Fibroblast of lung (primary cell): ENCODE measurements at regions not wholly inside any gene's neighbourhood (a gene's known extent, or its start where the extent isn't known, plus 50 kb on each side); places are given as distances from the start of the nearest gene placed in this dataset.

Experiments used
- DNase-seq, 2 donors: peaks; one replicate each; pipeline versions ENCODE4 v3.0.0 to v3.0.0-alpha.2; 2010; ENCODE audit warnings: low read depth in 2 of 2
- H2AFZ ChIP-seq: 2 replicates; pipeline ENCODE4 v1.5.1; 2012; ENCODE audit warnings: low read length, control low read depth, inconsistent platforms
- H3K27ac ChIP-seq: 2 replicates; pipeline ENCODE4 v1.5.1; 2011; ENCODE audit warnings: low read length, control low read depth; ENCODE audit not compliant: insufficient read depth
- H3K27me3 ChIP-seq: 2 replicates; pipeline ENCODE4 v1.5.1; 2011; ENCODE audit warnings: mild to moderate bottlenecking, low read length; ENCODE audit not compliant: control insufficient read depth, insufficient read depth
- H3K36me3 ChIP-seq: 2 replicates; pipeline ENCODE4 v1.5.1; 2011; ENCODE audit warnings: low read length; ENCODE audit not compliant: control insufficient read depth, insufficient read depth
- H3K4me1 ChIP-seq: 2 replicates; pipeline ENCODE4 v1.5.1; 2011; ENCODE audit warnings: low read length; ENCODE audit not compliant: control insufficient read depth, insufficient read depth; ENCODE audit errors: extremely low read depth
- H3K4me2 ChIP-seq: 2 replicates; pipeline ENCODE4 v1.5.1; 2011; ENCODE audit warnings: low read length, control low read depth; ENCODE audit not compliant: insufficient read depth; ENCODE audit errors: extremely low read depth
- H3K4me3 ChIP-seq, 4 experiments: fragments of 200-600 bp in 1 of 4; sonication (generic) in 1 of 4; replicated peaks in 1 of 4; 2 replicates each; pipeline ENCODE4 v1.5.1; 2011 to 2016; ENCODE audit warnings: low read length in 4 of 4, low read depth in 3 of 4, mild to moderate bottlenecking in 3 of 4, control low read depth in 2 of 4, inconsistent platforms in 1 of 4, mixed read lengths in 1 of 4; ENCODE audit not compliant: insufficient read depth in 1 of 4; ENCODE audit errors: control extremely low read depth in 1 of 4
- H3K79me2 ChIP-seq: 2 replicates; pipeline ENCODE4 v1.5.1; 2012; ENCODE audit warnings: mild to moderate bottlenecking, low read length, inconsistent platforms; ENCODE audit not compliant: control insufficient read depth, insufficient read depth
- H3K9ac ChIP-seq: 2 replicates; pipeline ENCODE4 v1.5.1; 2011; ENCODE audit warnings: mild to moderate bottlenecking, low read length, control low read depth; ENCODE audit not compliant: insufficient read depth
- H3K9me3 ChIP-seq: 2 replicates; pipeline ENCODE4 v1.5.1; 2012; ENCODE audit warnings: low read depth, low read length; ENCODE audit not compliant: control insufficient read depth, insufficient read depth
- H4K20me1 ChIP-seq: 2 replicates; pipeline ENCODE4 v1.5.1; 2011; ENCODE audit warnings: low read length; ENCODE audit not compliant: control insufficient read depth, insufficient read depth; ENCODE audit errors: extremely low read depth
- EZH2 ChIP-seq: IDR thresholded peaks from 2 replicates; pipeline ENCODE4 v1.5.1; 2012; ENCODE audit warnings: low read length, control low read depth, mild to moderate bottlenecking; ENCODE audit errors: missing control alignments
- TF ChIP-seq, protein P1 (sequence below), 2 donors: IDR thresholded peaks in 1 of 2; conservative IDR thresholded peaks in 1 of 2; 1 replicate in 1 of 2; 2 replicates in 1 of 2; pipeline ENCODE4 v1.5.1; 2011 to 2012; ENCODE audit warnings: low read length in 2 of 2, control low read depth in 1 of 2, inconsistent platforms in 1 of 2, low read depth in 1 of 2, mild to moderate bottlenecking in 1 of 2

- TF ChIP-seq, protein P1, sequence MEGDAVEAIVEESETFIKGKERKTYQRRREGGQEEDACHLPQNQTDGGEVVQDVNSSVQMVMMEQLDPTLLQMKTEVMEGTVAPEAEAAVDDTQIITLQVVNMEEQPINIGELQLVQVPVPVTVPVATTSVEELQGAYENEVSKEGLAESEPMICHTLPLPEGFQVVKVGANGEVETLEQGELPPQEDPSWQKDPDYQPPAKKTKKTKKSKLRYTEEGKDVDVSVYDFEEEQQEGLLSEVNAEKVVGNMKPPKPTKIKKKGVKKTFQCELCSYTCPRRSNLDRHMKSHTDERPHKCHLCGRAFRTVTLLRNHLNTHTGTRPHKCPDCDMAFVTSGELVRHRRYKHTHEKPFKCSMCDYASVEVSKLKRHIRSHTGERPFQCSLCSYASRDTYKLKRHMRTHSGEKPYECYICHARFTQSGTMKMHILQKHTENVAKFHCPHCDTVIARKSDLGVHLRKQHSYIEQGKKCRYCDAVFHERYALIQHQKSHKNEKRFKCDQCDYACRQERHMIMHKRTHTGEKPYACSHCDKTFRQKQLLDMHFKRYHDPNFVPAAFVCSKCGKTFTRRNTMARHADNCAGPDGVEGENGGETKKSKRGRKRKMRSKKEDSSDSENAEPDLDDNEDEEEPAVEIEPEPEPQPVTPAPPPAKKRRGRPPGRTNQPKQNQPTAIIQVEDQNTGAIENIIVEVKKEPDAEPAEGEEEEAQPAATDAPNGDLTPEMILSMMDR (conservative IDR thresholded peaks at IDR 0.05 in 1 of 2, IDR thresholded peaks at IDR 0.05 in 1 of 2; ENCODE audit: low read depth in 1 of 2, low read length in 2 of 2), result no peak
- no peak for TF ChIP-seq EZH2
- Histone ChIP-seq H3K9me3 (no peaks in the 10 kb centered on the region), H3K36me3 (no peaks in the 10 kb centered on the region), H3K4me2 (no peak overlapping the region), H3K4me3 (no peak overlapping the region), H2AFZ (no peak overlapping the region), H3K79me2 (no peaks in the 10 kb centered on the region), H3K27me3 (no peaks in the 10 kb centered on the region), H3K9ac (no peak overlapping the region), H3K4me1 (no peaks in the 10 kb centered on the region), H3K27ac (no peak overlapping the region), H4K20me1 (no peaks in the 10 kb centered on the region)
- DNase-seq, result no peak
Measured at GRCh38 chr7:53917637-53918036, 624.5 kb upstream of the VSTM2A start.

GRCh38 chr7:53920011-53920410 is 622.2 kb upstream of the VSTM2A start:
- Histone ChIP-seq H3K27ac (no peak overlapping the region), H4K20me1 (no peaks in the 10 kb centered on the region), H3K4me3 (no peak overlapping the region), H2AFZ (no peak overlapping the region), H3K4me1 (no peaks in the 10 kb centered on the region), H3K79me2 (no peaks in the 10 kb centered on the region), H3K9me3 (no peaks in the 10 kb centered on the region), H3K36me3 (no peaks in the 10 kb centered on the region), H3K9ac (no peak overlapping the region), H3K4me2 (no peak overlapping the region), H3K27me3 (no peaks in the 10 kb centered on the region)
- DNase-seq, result no peak
- TF ChIP-seq, protein P1 (conservative IDR thresholded peaks at IDR 0.05 in 1 of 2, IDR thresholded peaks at IDR 0.05 in 1 of 2; ENCODE audit: low read depth in 1 of 2, low read length in 2 of 2), result no peak
- TF ChIP-seq EZH2, result no peak

DNA sequence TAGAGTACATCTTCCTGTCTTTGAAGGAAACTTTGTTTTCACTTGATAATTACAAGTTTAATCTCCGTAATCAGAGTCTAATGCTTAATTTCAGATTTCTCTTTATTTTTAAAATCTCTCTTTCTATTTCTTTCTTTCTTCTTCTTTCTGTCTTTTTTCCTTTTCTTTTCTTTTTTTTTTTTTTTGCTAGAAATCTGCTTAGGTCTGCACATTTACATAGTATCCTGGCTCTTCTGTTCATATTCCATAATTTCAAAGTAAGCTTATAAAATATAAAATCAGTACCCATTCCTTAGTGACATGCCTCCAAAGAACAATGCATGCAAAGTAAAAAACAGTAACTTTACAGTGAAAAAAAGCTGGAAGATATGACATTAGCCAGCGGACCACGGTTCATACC is 601.7 kb upstream of the VSTM2A start:
- Histone ChIP-seq H3K27ac (no peak overlapping the region), H3K79me2 (no peaks in the 10 kb centered on the region), H3K4me3 (no peak overlapping the region), H3K9ac (no peak overlapping the region), H3K27me3 (no peaks in the 10 kb centered on the region), H3K36me3 (no peaks in the 10 kb centered on the region), H3K4me1 (no peaks in the 10 kb centered on the region), H2AFZ (no peak overlapping the region), H4K20me1 (no peaks in the 10 kb centered on the region), H3K9me3 (no peaks in the 10 kb centered on the region), H3K4me2 (no peak overlapping the region)
- DNase-seq, result no peak
- no peak for TF ChIP-seq EZH2
- TF ChIP-seq, protein P1 (conservative IDR thresholded peaks at IDR 0.05 in 1 of 2, IDR thresholded peaks at IDR 0.05 in 1 of 2; ENCODE audit: low read depth in 1 of 2, low read length in 2 of 2), result no peak
